GM21367 (cell line): ENCODE measurements at regions not wholly inside any gene's neighbourhood (a gene's known extent, or its start where the extent isn't known, plus 50 kb on each side); places are given as distances from the start of the nearest gene placed in this dataset.
A peak's percentile ranks its signal among the peaks of the same experiment; 100 is the strongest.
"Not testable (repeated sequence)": the region's sequence is repeated elsewhere in the genome, so short reads cannot be mapped to it uniquely, and the experiment has no call there.

ENCODE experiments used
- ATAC-seq: cut with Tn5 transposase; IDR thresholded peaks from one replicate; pipeline ENCODE4 v1.9.1; 2021; ENCODE audit not compliant: unreplicated experiment

GRCh38 chr16:72657791-72658190, 390.1 kb downstream of the ZFHX3 start:
- peak; percentile 89 for ATAC-seq

GRCh38 chr16:72657164-72657563, 390.8 kb downstream of the ZFHX3 start:
- no peak for ATAC-seq

GRCh38 chr16:72654535-72654934, 393.4 kb downstream of the ZFHX3 start:
- no peak for ATAC-seq

- ATAC-seq, result peak; percentile 58
Measured at GRCh38 chr16:72649254-72649944, 398.5 kb downstream of the ZFHX3 start.

- no peak for ATAC-seq
Measured at GRCh38 chr16:72646615-72647014, 401.3 kb downstream of the ZFHX3 start.

- no peak for ATAC-seq
Measured at GRCh38 chr16:72645538-72645937, 402.4 kb downstream of the ZFHX3 start.

- ATAC-seq, result no peak
Measured at GRCh38 chr16:72644911-72645310, 403.0 kb downstream of the ZFHX3 start.

GRCh38 chr16:72639494-72639893, 408.4 kb downstream of the ZFHX3 start:
- ATAC-seq, result no peak

- ATAC-seq, result no peak
Measured at GRCh38 chr16:72637306-72637705, 410.6 kb downstream of the ZFHX3 start.

- no peak for ATAC-seq
Measured at GRCh38 chr16:72635694-72636093, 412.2 kb downstream of the ZFHX3 start.

GRCh38 chr16:72635104-72635503, 412.8 kb downstream of the ZFHX3 start:
- no peak for ATAC-seq

GRCh38 chr16:72627182-72627896, 420.6 kb downstream of the ZFHX3 start:
- ATAC-seq, result not testable (repeated sequence)

GRCh38 chr16:72626623-72627022, 421.3 kb downstream of the ZFHX3 start:
- no peak for ATAC-seq

- no peak for ATAC-seq
Measured at GRCh38 chr16:72621651-72622050, 426.3 kb downstream of the ZFHX3 start.

GRCh38 chr16:72620853-72621252, 427.1 kb downstream of the ZFHX3 start:
- ATAC-seq, result no peak

GRCh38 chr16:72620348-72620747, 427.6 kb downstream of the ZFHX3 start:
- no peak for ATAC-seq

- no peak for ATAC-seq
Measured at GRCh38 chr16:72615856-72616255, 432.1 kb downstream of the ZFHX3 start.

- ATAC-seq, result no peak
Measured at GRCh38 chr16:72612718-72613117, 435.2 kb downstream of the ZFHX3 start.

- no peak for ATAC-seq
Measured at GRCh38 chr16:72612256-72612655, 435.7 kb downstream of the ZFHX3 start.

- no peak for ATAC-seq
Measured at GRCh38 chr16:72609933-72610332, 438.0 kb upstream of the PMFBP1 start.

GRCh38 chr16:72609066-72609465, 437.1 kb upstream of the PMFBP1 start:
- no peak for ATAC-seq

- peak; percentile 66 for ATAC-seq
Measured at GRCh38 chr16:72604375-72604774, 432.4 kb upstream of the PMFBP1 start.

- no peak for ATAC-seq
Measured at GRCh38 chr16:72602499-72602898, 430.5 kb upstream of the PMFBP1 start.
